A549 (cell line): ENCODE measurements at regions not wholly inside any gene's neighbourhood (a gene's known extent, or its start where the extent isn't known, plus 50 kb on each side); places are given as distances from the start of the nearest gene placed in this dataset.

Source experiments
- ATAC-seq, 2 experiments: fragments of 200-7000 bp in 1 of 2; fragments of >200 bp in 1 of 2; cut with Nextera tagmentation in 1 of 2; cut with Tn5 transposase in 1 of 2; 3 replicates each; pipeline versions ENCODE4 v1.8.0 to v1.9.1; 2018 to 2020; ENCODE audit warnings: mild to moderate bottlenecking in 1 of 2, moderate library complexity in 1 of 2
- CTCF ChIA-PET: fragments of 300-600 bp; sonication (Branson Sonifier 250); formaldehyde crosslinking; extraction: SDS; loops from one replicate; lab custom pipeline; 2021; ENCODE audit warnings: antibody characterized with exemption, inconsistent platforms; lab: Yijun Ruan, JAX
- POLR2A ChIA-PET: fragments of 350-600 bp; formaldehyde crosslinking; extraction: SDS; loops from one replicate; lab custom pipeline; 2021; ENCODE audit warnings: antibody characterized with exemption, inconsistent platforms; lab: Yijun Ruan, JAX
- DNase-seq, 2 experiments: peaks; one replicate each; pipeline versions ENCODE4 v3.0.0 to v3.0.0-alpha.2; 2011 to 2016; ENCODE audit warnings: low read depth in 1 of 2, low spot score in 1 of 2
- FAIRE-seq: peaks from 2 replicates; lab custom pipeline; 2011; peaks lifted over from hg19 to GRCh38; lab: Jason Lieb, UNC
- H3K27ac ChIP-seq, 2 experiments: fragments of >200 bp; sonication (Bioruptor Twin); formaldehyde crosslinking; 3 replicates each; pipeline ENCODE4 v1.5.1; 2016 to 2017
- H3K4me1 ChIP-seq: fragments of >200 bp; sonication (Bioruptor Twin); formaldehyde crosslinking; 3 replicates; pipeline ENCODE4 v1.6.1; 2016
- H3K4me2 ChIP-seq: fragments of >200 bp; sonication (Bioruptor Twin); formaldehyde crosslinking; 3 replicates; pipeline ENCODE4 v1.6.1; 2016
- H3K4me3 ChIP-seq: fragments of >200 bp; sonication (Bioruptor Twin); formaldehyde crosslinking; 3 replicates; pipeline ENCODE4 v1.5.1; 2016
- H3K9me3 ChIP-seq: fragments of >200 bp; sonication (Bioruptor Twin); formaldehyde crosslinking; 3 replicates; pipeline ENCODE4 v1.6.1; 2016
- CHD2 ChIP-seq: fragments of 150-350 bp; IDR thresholded peaks from 2 replicates; pipeline ENCODE4 v1.6.1; 2014; ENCODE audit warnings: low read length; ENCODE audit not compliant: partially characterized antibody
- EHF ChIP-seq: fragments of 250-450 bp; sonication (Bioruptor Pico); IDR thresholded peaks from 2 replicates; pipeline ENCODE4 v1.5.0; 2020; ENCODE audit warnings: mild to moderate bottlenecking
- ELK1 ChIP-seq: fragments of 150-350 bp; IDR thresholded peaks from 2 replicates; pipeline ENCODE4 v1.6.1; 2014; ENCODE audit warnings: low read depth, mild to moderate bottlenecking, low read length
- EP300 ChIP-seq, 2 experiments: fragments of >200 bp; sonication (Bioruptor Twin); formaldehyde crosslinking; IDR thresholded peaks; 2 replicates in 1 of 2; 3 replicates in 1 of 2; pipeline ENCODE4 v1.6.1; 2016 to 2017
- FOSB ChIP-seq: fragments of 250-450 bp; sonication (Bioruptor Pico); IDR thresholded peaks from 2 replicates; pipeline ENCODE4 v1.5.0; 2020; ENCODE audit warnings: mild to moderate bottlenecking, moderate library complexity
- FOXS1 ChIP-seq: fragments of 250-450 bp; sonication (Bioruptor Pico); IDR thresholded peaks from 2 replicates; pipeline ENCODE4 v1.5.0; 2020; ENCODE audit warnings: mild to moderate bottlenecking, moderate library complexity
- GATA3 ChIP-seq: IDR thresholded peaks from 2 replicates; pipeline ENCODE4 v1.6.1; 2012; ENCODE audit warnings: borderline replicate concordance
- HDAC2 ChIP-seq: fragments of 200-600 bp; sonication (generic); IDR thresholded peaks from 2 replicates; pipeline ENCODE4 v1.6.1; 2016
- HES2 ChIP-seq: fragments of >200 bp; sonication (Bioruptor Twin); formaldehyde crosslinking; IDR thresholded peaks from 2 replicates; pipeline ENCODE4 v1.6.1; 2016
- HEYL ChIP-seq: fragments of 250-450 bp; sonication (Bioruptor Pico); IDR thresholded peaks from 2 replicates; pipeline ENCODE4 v1.8.0; 2021; ENCODE audit warnings: mild to moderate bottlenecking, moderate library complexity
- HOXA7 ChIP-seq: fragments of 250-450 bp; sonication (Bioruptor Pico); IDR thresholded peaks from 2 replicates; pipeline ENCODE4 v1.5.0; 2020; ENCODE audit warnings: mild to moderate bottlenecking, moderate library complexity
- HOXB5 ChIP-seq: fragments of 250-450 bp; sonication (Bioruptor Pico); IDR thresholded peaks from 2 replicates; pipeline ENCODE4 v1.5.0; 2020; ENCODE audit warnings: mild to moderate bottlenecking, moderate library complexity
- MAX ChIP-seq: IDR thresholded peaks from 2 replicates; pipeline ENCODE4 v1.6.1; 2012
- MYC ChIP-seq: IDR thresholded peaks from 2 replicates; pipeline ENCODE4 v1.6.1; 2012; ENCODE audit warnings: mild to moderate bottlenecking, inconsistent platforms, low read length, improper control_type of control experiment, borderline replicate concordance
- NR3C1 ChIP-seq: fragments of >200 bp; sonication (Bioruptor Twin); formaldehyde crosslinking; IDR thresholded peaks from 3 replicates; pipeline ENCODE4 v1.6.1; 2017
- PHF8 ChIP-seq: fragments of 200-600 bp; sonication (generic); IDR thresholded peaks from 2 replicates; pipeline ENCODE4 v1.6.1; 2016; ENCODE audit warnings: low read depth, mild to moderate bottlenecking, antibody characterized with exemption, moderate library complexity, borderline replicate concordance
- RCOR1 ChIP-seq: fragments of 150-350 bp; IDR thresholded peaks from 2 replicates; pipeline ENCODE4 v1.6.1; 2014; ENCODE audit warnings: antibody characterized with exemption, low read length, low read depth
- REST ChIP-seq: fragments of 200-600 bp; sonication (generic); IDR thresholded peaks from 2 replicates; pipeline ENCODE4 v1.6.1; 2016; ENCODE audit warnings: antibody characterized with exemption, mild to moderate bottlenecking, moderate library complexity
- RFX5 ChIP-seq: fragments of 450-650 bp; IDR thresholded peaks from 2 replicates; pipeline ENCODE4 v1.7.1; 2014; ENCODE audit warnings: antibody characterized with exemption, mild to moderate bottlenecking, moderate library complexity
- RNF2 ChIP-seq: fragments of 200-600 bp; sonication (generic); IDR thresholded peaks from 2 replicates; pipeline ENCODE4 v1.6.1; 2016; ENCODE audit warnings: low read depth, mild to moderate bottlenecking, antibody characterized with exemption, moderate library complexity, borderline replicate concordance
- SMC3 ChIP-seq: fragments of >200 bp; sonication (Bioruptor Twin); formaldehyde crosslinking; IDR thresholded peaks from 3 replicates; pipeline ENCODE4 v1.6.1; 2018; ENCODE audit warnings: inconsistent platforms
- ZFP36 ChIP-seq: fragments of 450-650 bp; IDR thresholded peaks from 2 replicates; pipeline ENCODE4 v1.6.1; 2014; ENCODE audit warnings: borderline replicate concordance; ENCODE audit not compliant: partially characterized antibody
- ZNF302 ChIP-seq: fragments of 250-450 bp; sonication (Bioruptor Pico); IDR thresholded peaks from 2 replicates; pipeline ENCODE4 v1.9.0; 2021; ENCODE audit warnings: inconsistent platforms, mild to moderate bottlenecking, moderate library complexity

- TF ChIP-seq RFX5 (no peak), FOXS1 (CRISPR knock-in tag) (no peak), GATA3 (no peak), FOSB (CRISPR knock-in tag) (no peak), RNF2 (no peak), NR3C1 (no peak), MAX (peak; percentile 74), EHF (CRISPR knock-in tag) (no peak), HOXA7 (CRISPR knock-in tag) (no peak), SMC3 (0 out of 3 replicates have a peak, but pooled peaks have one; percentile 13), ZFP36 (no peak), ELK1 (no peak), EP300 (IDR thresholded peaks at IDR 0.05) (peak in 1 of 2 experiments; percentile 44; a peak in 1 of 5 replicates), MYC (no peak; the same call in 1 of the 2 replicates), PHF8 (no peak)
These were observed 57.8 kb upstream of the HRH1 start (continued) for GRCh38 chr3:11096266-11097139.

GRCh38 chr3:11099306-11099705, 55.0 kb upstream of the HRH1 start:
- Histone ChIP-seq H3K4me2 (no peak overlapping the region), H3K4me1 (peaks cover 16% of the 10 kb centered on the region), H3K27ac (no peak overlapping the region), H3K9me3 (peaks cover 14% of the 10 kb centered on the region; the same call in 2 of the 3 replicates), H3K4me3 (no peak overlapping the region)
- DNase-seq, result no peak
- no peak for ATAC-seq
- FAIRE-seq, result no peak
- POLR2A ChIA-PET, result no interaction called here
- no peak for TF ChIP-seq HEYL (CRISPR knock-in tag)
- no peak for TF ChIP-seq HES2
- no peak for TF ChIP-seq MAX
- TF ChIP-seq RCOR1, result no peak
- TF ChIP-seq ZFP36, result no peak
- no peak for TF ChIP-seq HOXB5 (CRISPR knock-in tag)
- no peak for TF ChIP-seq REST
- no peak for TF ChIP-seq ELK1
- no peak for TF ChIP-seq ZNF302 (CRISPR knock-in tag)
- no peak for TF ChIP-seq HDAC2
- no peak for TF ChIP-seq CHD2
- CTCF ChIA-PET, result interaction anchor here (1.7 to 7.5 kb wide), 2 partner anchors 39 to 55 kb away, joined by 7 to 56 read pairs; partner anchors contain the start of gene HRH1
